GM19328 (cell line): ENCODE measurements at regions not wholly inside any gene's neighbourhood (a gene's known extent, or its start where the extent isn't known, plus 50 kb on each side); places are given as distances from the start of the nearest gene placed in this dataset.
"Not testable (repeated sequence)": the region's sequence is repeated elsewhere in the genome, so short reads cannot be mapped to it uniquely, and the experiment has no call there.

Source experiments
- ATAC-seq: cut with Tn5 transposase; IDR thresholded peaks from one replicate; pipeline ENCODE4 v1.9.1; 2021; ENCODE audit warnings: mild to moderate bottlenecking, moderate library complexity; ENCODE audit not compliant: unreplicated experiment

DNA sequence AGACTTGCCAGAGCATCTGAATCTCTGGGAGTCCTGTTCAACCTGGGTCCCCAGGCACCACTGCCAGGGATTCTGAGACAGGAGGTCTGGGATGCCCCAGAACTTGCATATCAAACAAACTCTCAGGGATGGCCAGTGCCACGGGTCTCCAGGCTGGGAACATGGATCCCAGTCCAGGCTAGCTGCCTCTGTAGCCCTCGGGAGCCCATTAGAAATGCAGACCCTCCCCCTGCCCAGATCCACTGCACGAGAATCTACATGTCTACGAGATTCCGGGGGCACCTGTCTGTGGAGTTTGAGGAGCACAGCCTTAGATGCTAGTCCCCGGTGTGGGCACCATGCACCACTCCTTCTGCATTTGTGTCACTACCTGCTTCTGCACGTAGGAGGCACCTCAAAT, 183.9 kb downstream of the NPIPB11 start:
- ATAC-seq: not testable (repeated sequence)

- not testable (repeated sequence) for ATAC-seq
These were observed 184.5 kb downstream of the NPIPB11 start for GRCh38 chr16:29222008-29222407.

GRCh38 chr16:29221281-29221955, 185.1 kb downstream of the NPIPB11 start:
- ATAC-seq: not testable (repeated sequence)

GRCh38 chr16:29220647-29221191, 185.8 kb downstream of the NPIPB11 start:
- ATAC-seq: not testable (repeated sequence)

GRCh38 chr16:29219966-29220646, 186.4 kb downstream of the NPIPB11 start:
- ATAC-seq: not testable (repeated sequence)

GRCh38 chr16:29219562-29219961, 186.9 kb downstream of the NPIPB11 start:
- not testable (repeated sequence) for ATAC-seq

GRCh38 chr16:29218649-29219048, 187.9 kb downstream of the NPIPB11 start:
- ATAC-seq: not testable (repeated sequence)

- ATAC-seq: not testable (repeated sequence)
These were observed 188.3 kb downstream of the NPIPB11 start for GRCh38 chr16:29218171-29218570.

- not testable (repeated sequence) for ATAC-seq
These were observed 188.8 kb downstream of the NPIPB11 start for GRCh38 chr16:29217752-29218126.

GRCh38 chr16:29217104-29217751, 189.3 kb downstream of the NPIPB11 start:
- not testable (repeated sequence) for ATAC-seq

GRCh38 chr16:29213770-29214169, 192.7 kb downstream of the NPIPB11 start:
- not testable (repeated sequence) for ATAC-seq

DNA sequence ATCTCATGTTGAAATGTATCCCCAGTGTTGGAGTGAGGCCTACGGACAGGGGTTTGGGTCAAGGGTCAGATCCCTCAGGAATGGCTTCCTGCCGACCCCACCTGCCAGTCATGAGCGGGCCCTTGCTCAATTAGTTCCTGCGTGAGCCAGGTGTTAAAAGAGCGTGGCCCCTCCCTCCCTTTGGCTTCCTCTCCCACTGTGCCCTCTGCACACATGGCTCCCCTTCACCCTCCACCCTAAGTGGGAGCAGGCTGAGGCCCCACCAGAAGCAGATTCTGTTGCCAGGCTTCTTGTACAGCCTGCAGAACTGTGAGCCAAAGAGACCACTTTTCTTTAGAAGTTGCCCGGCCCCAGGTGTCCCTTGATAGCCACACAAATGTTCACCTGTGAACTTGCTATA, 193.3 kb downstream of the NPIPB11 start:
- not testable (repeated sequence) for ATAC-seq

DNA sequence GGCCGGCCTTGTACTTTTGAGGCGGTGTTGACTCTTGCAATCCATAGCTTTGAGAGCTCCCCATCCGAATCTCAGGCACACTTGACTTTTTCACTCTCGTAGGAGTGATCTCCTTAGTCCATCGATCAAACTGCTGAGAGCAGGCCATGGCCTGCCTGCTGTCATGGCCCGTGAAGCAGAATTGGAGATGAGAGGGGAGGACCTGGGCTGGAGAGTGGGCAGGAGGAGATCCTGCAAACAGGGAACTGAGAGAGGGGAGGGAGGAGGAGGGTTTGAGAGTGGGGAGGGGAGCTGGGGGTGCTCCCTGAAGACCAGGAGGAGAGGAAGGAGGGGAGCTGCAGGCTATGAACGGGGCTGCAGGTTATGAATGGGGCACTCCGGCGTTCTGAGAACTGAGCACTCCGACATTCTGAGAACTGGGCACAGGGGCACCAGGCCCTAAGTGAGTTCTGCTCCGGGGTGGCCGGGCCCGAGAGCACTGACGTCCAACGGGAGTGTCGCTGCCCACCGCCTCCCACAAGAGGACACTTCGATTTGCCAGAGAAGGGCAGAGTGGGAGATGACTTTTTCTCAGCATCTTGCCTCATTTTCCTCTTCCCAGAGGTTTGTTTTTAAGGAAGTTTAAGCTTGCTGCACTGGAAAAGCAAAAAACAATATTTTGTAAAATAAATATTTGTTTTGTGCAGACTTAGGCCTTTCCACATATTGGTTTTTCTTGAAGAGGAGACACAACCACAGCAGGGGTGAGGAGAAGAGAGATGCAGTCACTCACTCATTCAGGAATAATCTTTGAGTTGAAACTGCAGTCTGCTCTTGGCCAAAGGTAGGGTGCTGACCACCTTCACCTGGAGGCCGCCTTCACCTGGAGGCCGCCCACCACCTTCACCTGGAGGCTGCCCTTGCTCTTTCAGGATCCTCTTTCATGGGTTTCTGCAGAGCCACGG, 194.2 kb downstream of the NPIPB11 start:
- not testable (repeated sequence) for ATAC-seq

DNA sequence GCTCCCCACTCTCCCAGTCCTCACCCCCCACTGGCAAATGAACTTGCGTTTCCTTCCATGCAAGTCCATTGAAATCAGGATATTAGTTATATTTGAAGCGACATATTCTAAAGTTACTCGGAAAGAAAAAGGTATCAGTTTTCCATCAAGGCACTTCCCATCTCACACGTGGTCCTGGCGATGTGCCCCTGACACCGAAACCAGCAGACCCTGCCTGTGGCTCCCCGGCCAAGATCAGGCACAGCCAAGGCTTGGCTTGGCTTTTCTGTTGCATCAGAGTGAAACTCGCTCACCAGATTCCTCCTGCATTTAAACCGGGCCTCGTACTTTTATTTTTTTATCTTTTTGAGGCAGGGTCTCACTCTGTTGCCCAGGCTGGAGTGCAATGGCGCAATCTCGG, 195.1 kb downstream of the NPIPB11 start:
- ATAC-seq: not testable (repeated sequence)

DNA sequence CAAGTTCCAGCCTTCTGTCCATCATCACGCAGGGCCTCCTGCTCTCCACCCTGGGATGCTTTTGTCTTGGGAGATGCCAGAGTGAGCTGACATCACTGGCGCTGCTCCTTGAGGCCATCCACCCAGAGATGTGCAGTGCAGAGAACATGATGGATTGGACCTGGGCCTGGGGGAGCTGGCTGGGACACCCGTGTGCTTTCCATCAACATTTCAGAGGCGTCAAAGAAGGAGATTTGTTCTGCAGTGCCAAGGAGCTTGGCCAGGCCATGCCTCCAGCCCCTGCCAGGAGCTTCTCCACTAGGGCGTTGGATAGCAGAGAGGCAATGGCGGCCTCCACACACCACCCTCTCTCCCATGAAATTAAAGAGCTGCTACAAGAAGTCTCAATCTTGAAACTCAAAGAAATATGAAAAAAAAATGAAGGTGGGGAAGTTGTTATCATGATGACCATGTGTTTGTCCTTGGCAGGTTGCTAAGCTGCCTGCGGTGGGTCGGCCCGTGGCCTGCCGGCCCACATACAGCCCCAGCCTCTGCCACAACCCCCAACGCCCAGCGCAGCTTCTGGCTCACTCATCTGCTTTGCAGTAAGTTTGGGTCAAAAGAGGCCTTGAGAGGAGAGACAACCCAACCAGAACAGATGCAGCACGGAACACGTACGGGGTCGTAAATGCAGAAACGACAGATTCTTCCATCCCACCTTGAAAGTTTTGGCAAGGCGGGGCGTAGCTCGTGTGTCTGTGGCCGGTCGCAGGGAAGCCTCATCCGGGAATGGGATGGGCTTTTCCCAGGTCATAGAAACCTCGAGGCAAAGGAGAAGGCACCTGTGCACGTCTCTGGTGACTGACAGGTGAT, 196.0 kb downstream of the NPIPB11 start:
- ATAC-seq: not testable (repeated sequence)

DNA sequence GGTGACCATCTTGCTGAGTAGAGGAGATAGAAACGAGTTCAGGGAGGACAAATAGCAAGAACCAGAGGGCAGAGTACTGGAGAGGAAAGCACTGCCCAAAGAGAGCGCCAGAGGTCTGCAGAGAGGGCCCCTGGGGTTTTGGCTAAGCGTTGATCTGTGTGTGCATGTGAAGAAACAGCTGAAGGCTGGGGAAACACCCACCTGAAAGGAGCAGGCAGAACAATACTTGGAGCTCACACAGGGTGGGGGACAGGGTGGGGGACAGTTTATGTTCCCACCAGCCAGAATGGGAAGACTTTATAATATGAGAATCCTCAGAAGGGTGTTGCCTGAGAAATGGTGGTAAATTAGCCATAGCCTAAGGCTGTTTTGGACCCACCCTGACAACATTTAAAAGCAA, 200.4 kb downstream of the NPIPB11 start:
- not testable (repeated sequence) for ATAC-seq

DNA sequence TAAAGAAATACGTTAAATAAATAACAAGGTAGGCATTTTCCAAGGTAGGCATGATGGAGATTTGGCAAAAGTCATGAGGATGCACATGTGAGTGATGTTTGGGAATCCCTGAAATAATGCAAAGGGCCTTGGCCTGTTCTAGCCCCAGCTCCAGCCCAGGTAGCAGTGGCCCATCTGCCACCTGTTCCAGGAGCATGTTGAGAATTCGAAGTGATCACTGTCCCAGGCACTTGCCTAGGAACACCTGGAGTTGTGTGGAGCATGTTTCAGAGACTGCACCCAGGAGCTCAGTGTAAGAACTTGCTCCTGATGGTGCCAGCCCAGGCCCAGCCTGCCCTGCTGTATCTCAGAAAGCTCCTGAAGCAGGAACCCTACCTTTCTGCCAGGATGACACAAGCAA, 201.4 kb downstream of the NPIPB11 start:
- ATAC-seq: not testable (repeated sequence)

DNA sequence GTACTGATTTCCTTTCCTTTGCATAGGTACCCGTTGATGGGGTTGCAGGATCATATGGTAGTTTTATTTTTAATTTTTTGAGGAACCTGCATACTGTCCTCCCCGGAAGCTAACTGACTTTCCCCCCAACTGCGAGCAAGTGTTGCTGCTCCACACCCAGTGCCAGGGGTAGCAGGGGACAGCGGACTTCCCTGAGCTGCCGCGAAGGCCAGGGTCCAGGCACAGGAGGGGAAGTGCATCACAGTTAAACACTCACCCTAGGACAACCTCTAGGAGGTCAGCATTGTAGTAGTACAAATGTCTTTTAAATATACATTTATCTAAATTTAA, 201.7 kb downstream of the NPIPB11 start:
- no peak for ATAC-seq

DNA sequence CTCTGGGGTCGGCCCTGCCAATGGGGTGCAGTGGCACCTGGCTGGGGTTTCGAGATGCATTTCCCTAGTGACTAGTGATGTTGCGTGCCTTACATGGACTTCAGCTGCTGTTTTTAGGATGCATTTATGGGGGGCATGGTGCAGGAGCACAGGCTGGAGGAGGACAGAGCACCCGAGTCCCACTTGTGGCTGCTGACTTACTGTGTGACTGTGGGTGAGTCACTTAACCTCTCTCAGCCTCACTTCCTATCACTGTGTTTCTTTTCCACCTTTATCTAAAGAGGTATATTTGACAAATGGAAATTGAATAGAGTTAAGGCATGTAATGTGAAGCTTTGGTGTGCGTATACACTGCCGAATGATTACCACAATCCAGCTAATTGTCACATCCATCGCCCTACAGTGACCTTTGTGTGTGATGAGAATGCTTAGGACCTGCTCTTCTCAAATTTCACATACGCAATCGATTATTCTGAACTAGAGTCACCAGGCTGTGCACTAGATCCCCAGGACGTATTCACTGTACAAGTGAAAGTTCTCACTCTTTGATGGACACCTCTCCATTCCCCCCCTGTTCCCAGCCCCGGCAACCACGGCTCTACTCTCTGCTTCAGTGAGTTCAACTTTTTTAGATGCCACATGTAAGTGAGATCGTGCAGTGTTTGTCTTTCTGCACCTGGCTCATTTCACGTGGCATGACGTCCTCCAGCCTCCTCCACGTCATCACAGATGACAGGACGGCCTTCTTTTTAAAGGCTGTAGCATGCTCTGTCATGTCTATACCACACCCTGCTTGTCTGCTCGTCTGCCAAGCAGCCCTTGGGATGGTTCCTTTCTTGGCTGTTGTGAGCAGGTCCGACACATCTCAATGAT, 202.3 kb downstream of the NPIPB11 start:
- ATAC-seq: not testable (repeated sequence)
